ENCODE measurements at regions not wholly inside any gene's neighbourhood (a gene's known extent, or its start where the extent isn't known, plus 50 kb on each side); places are given as distances from the start of the nearest gene placed in this dataset.

DNA sequence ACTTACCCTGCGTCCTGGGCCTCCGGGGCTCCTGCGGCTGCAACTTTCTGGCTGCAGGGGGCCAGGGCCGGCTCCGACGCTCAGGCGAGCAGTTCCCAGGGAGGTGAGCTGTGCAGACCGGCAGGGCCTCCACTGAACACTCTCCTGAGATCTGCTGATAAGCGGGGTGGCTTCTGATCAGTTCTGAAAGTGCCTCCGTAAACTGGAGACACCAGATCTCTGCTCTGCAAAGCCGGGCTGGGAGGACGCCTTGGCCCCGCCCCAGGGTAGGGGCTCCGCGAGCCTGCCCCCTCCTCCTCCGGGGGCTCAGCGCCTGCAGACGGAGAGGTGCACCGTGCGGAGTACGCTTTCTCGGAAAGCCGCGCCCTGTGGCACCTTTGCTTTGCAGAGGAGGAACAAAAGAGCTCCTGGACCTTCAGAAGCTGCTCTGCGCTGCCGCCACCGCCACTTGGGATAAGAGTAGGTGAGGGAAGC, 141.3 kb upstream of the VKORC1L1 start:
- TF ChIP-seq POLR2A (IDR thresholded peaks at IDR 0.05): no peak
- TF ChIP-seq, protein P1, sequence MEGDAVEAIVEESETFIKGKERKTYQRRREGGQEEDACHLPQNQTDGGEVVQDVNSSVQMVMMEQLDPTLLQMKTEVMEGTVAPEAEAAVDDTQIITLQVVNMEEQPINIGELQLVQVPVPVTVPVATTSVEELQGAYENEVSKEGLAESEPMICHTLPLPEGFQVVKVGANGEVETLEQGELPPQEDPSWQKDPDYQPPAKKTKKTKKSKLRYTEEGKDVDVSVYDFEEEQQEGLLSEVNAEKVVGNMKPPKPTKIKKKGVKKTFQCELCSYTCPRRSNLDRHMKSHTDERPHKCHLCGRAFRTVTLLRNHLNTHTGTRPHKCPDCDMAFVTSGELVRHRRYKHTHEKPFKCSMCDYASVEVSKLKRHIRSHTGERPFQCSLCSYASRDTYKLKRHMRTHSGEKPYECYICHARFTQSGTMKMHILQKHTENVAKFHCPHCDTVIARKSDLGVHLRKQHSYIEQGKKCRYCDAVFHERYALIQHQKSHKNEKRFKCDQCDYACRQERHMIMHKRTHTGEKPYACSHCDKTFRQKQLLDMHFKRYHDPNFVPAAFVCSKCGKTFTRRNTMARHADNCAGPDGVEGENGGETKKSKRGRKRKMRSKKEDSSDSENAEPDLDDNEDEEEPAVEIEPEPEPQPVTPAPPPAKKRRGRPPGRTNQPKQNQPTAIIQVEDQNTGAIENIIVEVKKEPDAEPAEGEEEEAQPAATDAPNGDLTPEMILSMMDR (IDR thresholded peaks at IDR 0.05): no peak
